Panc1 (cell line): ENCODE measurements at regions not wholly inside any gene's neighbourhood (a gene's known extent, or its start where the extent isn't known, plus 50 kb on each side); places are given as distances from the start of the nearest gene placed in this dataset.

Experiments
- ATAC-seq: fragments of 200-7000 bp; cut with Tn5 transposase; 2 replicates; pipeline ENCODE4 v1.9.1; 2020; ENCODE audit warnings: mild to moderate bottlenecking, moderate library complexity
- BruUV-seq: library from RNA; stranded (reverse); fragments of 400-500 nt; replicated peaks from 2 replicates; lab custom pipeline; 2021; lab: Mats Ljungman, UMichigan
- CTCF ChIA-PET: fragments of 300-600 bp; sonication (Branson Sonifier 250); formaldehyde crosslinking; loops from one replicate; lab custom pipeline; 2022; ENCODE audit warnings: antibody characterized with exemption; lab: Charles Lee
- POLR2A ChIA-PET: fragments of 300-600 bp; sonication (Branson Sonifier 250); formaldehyde crosslinking; loops from one replicate; lab custom pipeline; 2022; ENCODE audit warnings: antibody characterized with exemption; lab: Charles Lee
- DNase-seq: peaks from one replicate; pipeline ENCODE4 v3.0.0-alpha.2; 2010; ENCODE audit warnings: low read depth, low spot score
- H3K27ac ChIP-seq: 2 replicates; pipeline ENCODE4 v1.5.1; 2011; ENCODE audit warnings: mild to moderate bottlenecking, low read length, inconsistent platforms
- H3K27me3 ChIP-seq: fragments of 200-500 bp; sonication (Bioruptor generic); 2 replicates; pipeline ENCODE4 v1.6.0; 2014; ENCODE audit warnings: low read length, inconsistent platforms; ENCODE audit not compliant: control insufficient read depth, insufficient read depth
- H3K36me3 ChIP-seq: fragments of 200-500 bp; sonication (Bioruptor generic); 2 replicates; pipeline ENCODE4 v1.5.1; 2014; ENCODE audit warnings: inconsistent platforms, mild to moderate bottlenecking, low read length, moderate library complexity; ENCODE audit not compliant: control insufficient read depth, insufficient read depth
- H3K4me1 ChIP-seq: 2 replicates; pipeline ENCODE4 v1.5.1; 2011; ENCODE audit warnings: inconsistent platforms, mild to moderate bottlenecking, low read length, moderate library complexity; ENCODE audit not compliant: control insufficient read depth, insufficient read depth
- H3K4me3 ChIP-seq, 2 experiments: 2 replicates each; pipeline ENCODE4 v1.5.1; 2011 to 2012; ENCODE audit warnings: low read depth in 2 of 2, low read length in 2 of 2, mild to moderate bottlenecking in 2 of 2, inconsistent platforms in 1 of 2, moderate library complexity in 1 of 2
- H3K9me3 ChIP-seq: fragments of 200-500 bp; sonication (Bioruptor generic); 2 replicates; pipeline ENCODE4 v1.5.1; 2014; ENCODE audit warnings: low read depth, mild to moderate bottlenecking, inconsistent platforms, low read length, moderate library complexity; ENCODE audit not compliant: control insufficient read depth, insufficient read depth
- POLR2AphosphoS5 ChIP-seq: IDR thresholded peaks from 2 replicates; pipeline ENCODE4 v1.6.1; 2012; ENCODE audit warnings: mild to moderate bottlenecking, low read depth, low read length, moderate library complexity
- SIN3A ChIP-seq: IDR thresholded peaks from 2 replicates; pipeline ENCODE4 v1.6.1; 2012; ENCODE audit warnings: low read depth, mild to moderate bottlenecking, low read length, moderate library complexity, borderline replicate concordance; ENCODE audit not compliant: insufficient read depth
- TCF7L2 ChIP-seq: IDR thresholded peaks from 2 replicates; pipeline ENCODE4 v1.6.1; 2011; ENCODE audit warnings: mild to moderate bottlenecking, low read depth, low read length, inconsistent platforms
- in situ Hi-C: cut with HindIII; loops from 2 replicates; pipeline ENCODE4 v1.10.0; 2016; ENCODE audit warnings: low sequenced_read_pairs, low pct_unique_long_range_greater_than_20kb
- intact Hi-C: fragments of 100-400 bp; cut with micrococcal nuclease; formaldehyde crosslinking; loops from one replicate; pipeline ENCODE4 v1.10.0; 2022; ENCODE audit not compliant: unreplicated experiment
- TF ChIP-seq, protein P1 (sequence below), 2 experiments: IDR thresholded peaks; 2 replicates each; pipeline ENCODE4 v1.6.1; 2011 to 2012; ENCODE audit warnings: low read depth in 2 of 2, control low read depth in 1 of 2, low read length in 1 of 2, mild to moderate bottlenecking in 1 of 2, moderate library complexity in 1 of 2; ENCODE audit not compliant: insufficient read depth in 1 of 2
- TF ChIP-seq, protein P2 (sequence below): fragments of 450-650 bp; IDR thresholded peaks from 2 replicates; pipeline ENCODE4 v1.5.1; 2017; ENCODE audit warnings: mild to moderate bottlenecking

DNA sequence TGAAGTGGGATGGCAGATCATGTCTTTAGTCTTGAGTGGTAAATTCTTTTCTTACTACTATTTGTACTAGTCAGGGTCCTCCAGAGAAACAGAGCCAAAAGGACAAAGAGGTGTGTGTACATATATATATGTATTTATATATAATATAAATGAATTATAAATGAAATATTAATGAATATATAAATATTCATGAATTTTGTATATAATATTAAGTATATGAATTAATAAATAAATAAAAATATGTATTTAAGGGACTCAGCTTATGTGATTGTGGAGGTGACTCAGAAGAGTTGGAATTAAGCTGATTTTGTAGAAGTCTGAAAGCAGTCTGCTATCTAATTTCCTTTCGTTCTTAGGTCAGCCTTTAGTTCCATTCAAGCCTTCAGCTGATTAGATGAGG, 265.3 kb upstream of the MMS22L start:
- in situ Hi-C loops (no loop called here), intact Hi-C loops (no loop called here)

DNA sequence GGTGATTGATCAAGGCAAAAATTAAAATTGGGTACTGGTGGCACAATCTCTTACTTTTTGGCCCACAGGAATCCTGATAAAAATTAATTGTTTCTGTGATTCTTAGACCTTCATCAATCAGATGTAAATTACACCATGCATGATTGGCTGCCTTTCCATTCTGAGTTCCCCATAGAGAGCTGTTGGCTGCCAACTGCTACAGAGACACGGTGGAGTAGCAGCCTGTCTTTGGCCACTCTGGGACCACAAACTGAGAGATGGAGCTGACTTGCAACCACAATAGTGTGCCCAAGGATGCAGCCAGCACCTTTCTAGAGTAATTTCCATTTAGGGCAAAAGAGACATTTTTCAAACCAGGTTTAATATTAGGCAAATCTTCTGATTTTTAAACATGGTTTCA, 274.3 kb upstream of the MMS22L start:
- Histone ChIP-seq H3K36me3 (no peaks in the 10 kb centered on the region), H3K4me1 (no peaks in the 10 kb centered on the region), H3K4me3 (no peak overlapping the region), H3K9me3 (no peaks in the 10 kb centered on the region), H3K27ac (no peak overlapping the region), H3K27me3 (no peaks in the 10 kb centered on the region)
- no TSS peak for BruUV-seq
- ChIA-PET CTCF (no interaction called here), POLR2A (no interaction called here)
- intact Hi-C loops = no loop called here
- TF ChIP-seq SIN3A (no peak), POLR2AphosphoS5 (no peak), TCF7L2 (no peak)
- TF ChIP-seq, protein P1, sequence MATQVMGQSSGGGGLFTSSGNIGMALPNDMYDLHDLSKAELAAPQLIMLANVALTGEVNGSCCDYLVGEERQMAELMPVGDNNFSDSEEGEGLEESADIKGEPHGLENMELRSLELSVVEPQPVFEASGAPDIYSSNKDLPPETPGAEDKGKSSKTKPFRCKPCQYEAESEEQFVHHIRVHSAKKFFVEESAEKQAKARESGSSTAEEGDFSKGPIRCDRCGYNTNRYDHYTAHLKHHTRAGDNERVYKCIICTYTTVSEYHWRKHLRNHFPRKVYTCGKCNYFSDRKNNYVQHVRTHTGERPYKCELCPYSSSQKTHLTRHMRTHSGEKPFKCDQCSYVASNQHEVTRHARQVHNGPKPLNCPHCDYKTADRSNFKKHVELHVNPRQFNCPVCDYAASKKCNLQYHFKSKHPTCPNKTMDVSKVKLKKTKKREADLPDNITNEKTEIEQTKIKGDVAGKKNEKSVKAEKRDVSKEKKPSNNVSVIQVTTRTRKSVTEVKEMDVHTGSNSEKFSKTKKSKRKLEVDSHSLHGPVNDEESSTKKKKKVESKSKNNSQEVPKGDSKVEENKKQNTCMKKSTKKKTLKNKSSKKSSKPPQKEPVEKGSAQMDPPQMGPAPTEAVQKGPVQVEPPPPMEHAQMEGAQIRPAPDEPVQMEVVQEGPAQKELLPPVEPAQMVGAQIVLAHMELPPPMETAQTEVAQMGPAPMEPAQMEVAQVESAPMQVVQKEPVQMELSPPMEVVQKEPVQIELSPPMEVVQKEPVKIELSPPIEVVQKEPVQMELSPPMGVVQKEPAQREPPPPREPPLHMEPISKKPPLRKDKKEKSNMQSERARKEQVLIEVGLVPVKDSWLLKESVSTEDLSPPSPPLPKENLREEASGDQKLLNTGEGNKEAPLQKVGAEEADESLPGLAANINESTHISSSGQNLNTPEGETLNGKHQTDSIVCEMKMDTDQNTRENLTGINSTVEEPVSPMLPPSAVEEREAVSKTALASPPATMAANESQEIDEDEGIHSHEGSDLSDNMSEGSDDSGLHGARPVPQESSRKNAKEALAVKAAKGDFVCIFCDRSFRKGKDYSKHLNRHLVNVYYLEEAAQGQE (IDR thresholded peaks at IDR 0.05; ENCODE audit: insufficient read depth in 1 of 2, low read depth in 2 of 2, low read length in 1 of 2) = no peak
- TF ChIP-seq, protein P2, sequence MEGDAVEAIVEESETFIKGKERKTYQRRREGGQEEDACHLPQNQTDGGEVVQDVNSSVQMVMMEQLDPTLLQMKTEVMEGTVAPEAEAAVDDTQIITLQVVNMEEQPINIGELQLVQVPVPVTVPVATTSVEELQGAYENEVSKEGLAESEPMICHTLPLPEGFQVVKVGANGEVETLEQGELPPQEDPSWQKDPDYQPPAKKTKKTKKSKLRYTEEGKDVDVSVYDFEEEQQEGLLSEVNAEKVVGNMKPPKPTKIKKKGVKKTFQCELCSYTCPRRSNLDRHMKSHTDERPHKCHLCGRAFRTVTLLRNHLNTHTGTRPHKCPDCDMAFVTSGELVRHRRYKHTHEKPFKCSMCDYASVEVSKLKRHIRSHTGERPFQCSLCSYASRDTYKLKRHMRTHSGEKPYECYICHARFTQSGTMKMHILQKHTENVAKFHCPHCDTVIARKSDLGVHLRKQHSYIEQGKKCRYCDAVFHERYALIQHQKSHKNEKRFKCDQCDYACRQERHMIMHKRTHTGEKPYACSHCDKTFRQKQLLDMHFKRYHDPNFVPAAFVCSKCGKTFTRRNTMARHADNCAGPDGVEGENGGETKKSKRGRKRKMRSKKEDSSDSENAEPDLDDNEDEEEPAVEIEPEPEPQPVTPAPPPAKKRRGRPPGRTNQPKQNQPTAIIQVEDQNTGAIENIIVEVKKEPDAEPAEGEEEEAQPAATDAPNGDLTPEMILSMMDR = no peak
- in situ Hi-C loops = no loop called here
- DNase-seq (no peak), ATAC-seq (no peak)

More for the DNA sequence above, 265.3 kb upstream of the MMS22L start:
- ChIA-PET CTCF (interaction anchor here (0.6 kb wide), 1 partner anchor 70 kb away, joined by 4 read pairs; no protein-coding TSS in a partner anchor), POLR2A (no interaction called here)
- no peak for DNase-seq
- ATAC-seq = no peak
- no peak overlapping the region for H3K4me3 ChIP-seq
- H3K9me3 ChIP-seq = no peaks in the 10 kb centered on the region
- no peaks in the 10 kb centered on the region for H3K4me1 ChIP-seq
- TF ChIP-seq, protein P2 = no peak
- no peak for TF ChIP-seq SIN3A
- H3K27me3 ChIP-seq = no peaks in the 10 kb centered on the region
- H3K36me3 ChIP-seq = no peaks in the 10 kb centered on the region
- no peak overlapping the region for H3K27ac ChIP-seq
- BruUV-seq = no TSS peak
